ENCODE measurements at regions not wholly inside any gene's neighbourhood (a gene's known extent, or its start where the extent isn't known, plus 50 kb on each side); places are given as distances from the start of the nearest gene placed in this dataset.
A peak's percentile ranks its signal among the peaks of the same experiment; 100 is the strongest.
"Not testable (repeated sequence)": the region's sequence is repeated elsewhere in the genome, so short reads cannot be mapped to it uniquely, and the experiment has no call there.

DNA sequence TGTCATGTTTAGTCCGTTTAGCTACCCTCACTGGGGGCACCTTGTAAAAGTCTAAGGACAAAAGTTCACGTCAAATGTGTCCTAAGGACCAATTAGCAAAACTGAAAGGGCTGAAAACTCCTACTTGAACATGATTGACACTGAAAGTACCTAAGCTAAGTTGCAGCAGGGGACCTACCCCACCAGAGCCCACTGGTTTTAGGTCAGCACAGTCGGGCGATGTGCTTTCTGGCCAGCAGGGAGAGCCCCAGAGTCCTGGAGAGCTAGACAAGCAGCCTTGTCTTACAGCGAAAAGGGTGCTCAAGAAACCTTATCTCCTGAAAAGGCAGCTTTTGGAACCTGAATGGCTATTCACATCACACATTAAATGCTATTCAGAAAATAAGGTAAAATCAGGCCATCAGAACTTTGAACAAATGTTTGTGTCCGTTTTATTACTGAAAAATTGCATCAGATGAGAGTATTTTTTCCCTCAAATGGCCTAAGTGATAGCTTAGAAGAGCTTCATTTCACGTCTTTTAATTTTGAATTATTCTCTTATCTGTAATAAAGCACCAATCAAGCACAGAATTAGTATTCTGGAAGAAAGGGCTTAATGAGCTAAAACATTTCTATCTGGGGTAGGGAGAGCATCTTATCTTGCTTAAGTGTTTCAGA, 52.2 kb upstream of the MKI67 start:
- peak; percentile 3 to 24 for DNase-seq (ENCODE audit: extremely low read depth in 1 of 2, low read depth in 1 of 2)

DNA sequence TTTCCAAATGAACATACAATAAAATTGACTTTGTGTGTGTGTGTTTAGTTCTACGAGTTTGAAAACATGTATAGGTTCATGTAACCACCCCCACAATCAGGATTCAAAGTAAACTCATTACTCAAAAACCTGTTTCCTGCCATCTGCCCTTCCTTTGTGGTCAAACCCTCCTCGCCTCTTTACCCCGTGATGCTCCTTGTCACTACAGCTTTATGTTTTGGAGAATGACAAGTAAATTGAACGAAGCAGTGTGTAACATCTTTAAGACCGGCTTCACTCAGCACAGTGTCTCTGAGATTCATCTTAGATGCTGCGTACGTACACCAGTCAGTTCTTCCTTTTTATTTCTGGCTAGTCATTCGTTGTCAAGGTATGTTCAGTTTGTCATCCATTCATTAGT, 54.6 kb upstream of the MKI67 start:
- DNase-seq (ENCODE audit: extremely low read depth in 1 of 2, low read depth in 1 of 2), result peak in 1 of 2 donors; percentile 2

DNA sequence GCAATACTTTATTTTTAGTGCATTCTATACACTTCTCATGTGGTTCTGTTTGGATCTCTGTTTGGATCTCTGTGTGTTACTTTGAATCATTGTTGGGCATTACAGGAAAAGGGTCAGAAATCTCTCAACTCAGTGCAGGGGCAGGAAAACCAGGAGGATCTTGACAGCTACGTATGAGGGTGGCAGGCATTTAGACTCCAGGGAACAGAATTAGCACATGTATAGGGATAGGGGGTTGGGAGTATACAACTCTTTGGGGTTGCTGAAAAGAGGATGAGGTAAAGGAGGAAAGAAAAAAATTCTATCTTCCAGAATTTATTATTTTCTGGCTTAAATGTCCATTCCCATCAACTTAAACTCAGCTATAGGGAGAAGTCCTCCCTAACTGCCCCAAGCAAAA, 59.4 kb upstream of the MKI67 start:
- no peak for DNase-seq (ENCODE audit: extremely low read depth in 1 of 2, low read depth in 1 of 2)

DNA sequence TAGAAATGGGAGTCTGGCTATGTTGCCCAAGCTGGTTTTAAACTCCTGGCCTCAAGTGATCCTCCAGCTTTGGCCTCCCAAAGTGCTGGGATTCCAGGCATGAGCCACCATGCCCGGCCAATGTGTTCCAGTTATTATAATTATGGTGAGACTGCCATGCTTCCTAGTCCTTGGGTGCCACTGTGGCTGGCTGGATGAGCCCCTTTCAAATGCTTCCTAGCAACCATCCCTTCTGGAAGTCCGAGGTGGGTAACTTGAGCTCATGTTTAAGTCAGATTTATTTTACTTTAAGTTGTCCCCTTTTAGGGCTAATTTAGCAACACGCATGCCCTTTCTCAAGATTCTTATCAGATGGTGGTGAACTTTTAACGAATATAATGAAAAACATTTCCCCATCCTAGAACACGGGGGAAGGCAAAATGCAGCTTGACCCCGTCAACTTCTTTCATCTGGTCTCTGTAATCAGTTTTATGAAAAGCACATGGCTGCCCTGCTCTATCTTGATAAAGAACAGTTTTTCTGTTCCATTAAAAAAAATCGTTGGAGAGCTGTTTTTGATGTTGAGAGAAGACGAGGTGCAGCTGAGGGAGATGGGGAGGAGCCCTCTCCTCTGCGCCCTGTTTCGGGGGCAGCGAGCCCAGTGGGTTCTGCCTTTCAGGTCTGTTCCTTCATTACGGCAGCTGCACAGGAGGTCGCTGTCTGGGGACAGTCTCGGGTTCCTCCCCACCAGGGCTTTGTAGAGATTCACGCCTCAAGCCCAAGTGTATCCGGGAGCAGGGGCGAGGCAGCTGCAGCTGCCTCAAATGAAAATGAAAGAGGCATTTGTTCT, 61.0 kb upstream of the MKI67 start:
- DNase-seq (ENCODE audit: extremely low read depth in 1 of 2, low read depth in 1 of 2), result no peak

DNA sequence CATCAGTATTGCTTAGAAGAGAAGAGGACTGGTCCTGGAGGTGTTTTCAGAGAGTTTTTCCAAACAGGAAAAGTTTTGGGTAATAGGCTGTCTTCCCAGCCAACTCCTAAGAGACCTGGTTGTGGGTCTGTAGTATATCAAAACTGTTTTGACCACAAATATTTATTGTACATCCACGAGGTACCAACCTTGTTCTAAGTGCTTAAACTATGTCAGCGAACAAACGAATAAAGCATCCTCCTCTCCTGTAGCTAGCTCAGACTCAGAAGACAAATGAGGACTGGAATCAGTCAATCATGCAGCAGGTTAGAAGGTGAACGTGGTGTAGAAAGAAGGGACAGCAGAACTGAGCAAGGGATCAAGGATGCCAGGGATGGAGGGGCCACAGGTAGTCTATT, 61.6 kb upstream of the MKI67 start:
- no peak for DNase-seq (ENCODE audit: extremely low read depth in 1 of 2, low read depth in 1 of 2)

DNA sequence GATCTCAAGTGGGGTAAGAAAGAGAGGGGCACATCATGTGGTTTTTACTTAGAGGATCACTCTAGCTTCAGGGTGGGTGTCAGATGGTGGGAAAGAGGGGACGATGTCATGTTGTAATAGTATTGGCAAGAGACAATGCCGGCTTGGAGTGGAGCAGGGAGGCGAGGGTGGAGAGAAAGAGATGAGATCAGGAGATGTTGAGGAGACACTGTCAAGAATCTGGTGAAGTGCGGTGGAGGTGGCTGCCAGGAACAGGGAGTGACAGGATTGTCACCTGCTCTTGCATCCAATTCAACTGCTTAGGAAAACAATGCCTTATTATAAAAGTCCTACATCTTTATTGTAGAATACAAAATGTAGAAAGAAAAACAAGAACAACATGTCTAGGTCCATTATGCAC, 63.0 kb upstream of the MKI67 start:
- no peak for DNase-seq (ENCODE audit: extremely low read depth in 1 of 2, low read depth in 1 of 2)

DNA sequence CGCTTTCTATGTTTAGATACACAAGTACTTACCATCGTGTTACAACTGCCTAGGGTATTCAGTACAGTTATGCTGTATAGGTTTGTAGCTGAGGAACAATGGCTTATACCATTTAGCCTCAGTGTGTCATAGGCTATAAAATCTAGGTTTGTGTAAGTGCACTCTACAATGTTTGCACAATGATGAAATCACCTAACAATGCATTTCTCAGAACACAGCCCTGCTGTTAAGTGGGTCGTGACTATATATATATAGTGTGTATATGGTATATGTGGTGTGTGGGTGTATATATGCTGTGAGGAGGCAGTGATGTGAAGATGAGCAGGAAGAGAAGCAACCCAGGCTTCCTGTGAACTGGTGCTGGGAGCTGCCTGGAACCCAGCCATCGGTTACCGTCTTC, 65.6 kb upstream of the MKI67 start:
- DNase-seq (ENCODE audit: extremely low read depth in 1 of 2, low read depth in 1 of 2), result no peak

DNA sequence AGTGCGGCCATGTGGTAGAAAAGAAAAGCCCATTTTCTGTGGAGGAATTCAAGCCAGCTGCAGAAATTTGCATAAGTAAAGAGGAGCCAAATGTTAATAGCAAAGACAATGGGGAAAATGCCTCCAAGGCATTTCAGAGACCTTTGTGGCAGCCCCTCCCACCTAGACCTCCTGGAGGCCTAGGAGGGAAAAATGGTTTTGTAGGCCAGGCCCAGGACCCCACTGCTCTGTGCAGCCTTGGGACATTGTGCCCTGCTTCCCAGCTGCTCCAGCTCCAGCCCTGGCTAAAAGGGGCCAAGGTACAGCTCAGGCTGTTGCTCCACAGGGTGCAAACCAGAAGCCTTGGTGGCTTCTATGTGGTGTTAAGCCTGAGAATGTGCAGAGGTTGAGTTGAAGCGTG, 75.6 kb upstream of the MKI67 start:
- not testable (repeated sequence) for DNase-seq (ENCODE audit: extremely low read depth in 1 of 2, low read depth in 1 of 2)

DNA sequence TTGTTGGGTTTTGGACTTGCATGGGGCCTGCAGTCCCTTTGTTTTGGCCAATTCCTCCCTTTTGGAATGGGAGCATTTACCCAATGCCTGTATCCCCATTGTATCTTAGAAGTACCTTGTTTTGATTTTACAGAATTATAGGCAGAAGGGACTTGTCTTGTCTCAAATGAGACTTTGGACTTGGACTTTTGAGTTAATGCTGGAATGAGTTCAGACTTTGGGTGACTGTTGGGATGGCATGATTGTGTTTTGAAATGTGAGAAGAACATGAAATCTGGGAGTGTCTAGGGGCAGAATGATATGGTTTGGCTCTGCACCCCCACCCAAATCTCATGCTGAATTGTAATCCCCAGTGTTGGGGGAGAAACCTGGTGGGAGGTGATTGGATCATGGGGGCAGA, 76.8 kb upstream of the MKI67 start:
- DNase-seq (ENCODE audit: extremely low read depth in 1 of 2, low read depth in 1 of 2), result no peak

DNA sequence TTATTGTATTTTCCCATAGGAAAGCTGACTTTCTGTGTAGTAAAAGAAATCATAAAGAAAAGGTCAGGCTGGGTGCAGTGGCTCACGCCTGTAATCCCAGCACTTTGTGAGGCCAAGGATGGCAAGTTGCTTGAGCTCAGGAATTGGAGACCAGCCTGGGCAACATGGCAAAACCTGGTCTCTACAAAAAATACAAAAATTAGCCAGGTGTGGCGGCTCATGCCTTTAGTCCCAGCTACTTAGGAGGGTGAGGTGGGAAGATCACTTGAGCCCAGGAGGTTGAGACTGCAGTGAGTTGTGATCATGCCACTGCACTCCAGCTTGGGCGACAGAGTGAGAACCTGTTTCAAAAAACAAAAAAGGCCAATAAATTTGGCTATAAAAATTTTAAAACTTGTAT, 79.4 kb upstream of the MKI67 start:
- not testable (repeated sequence) for DNase-seq (ENCODE audit: extremely low read depth in 1 of 2, low read depth in 1 of 2)

DNA sequence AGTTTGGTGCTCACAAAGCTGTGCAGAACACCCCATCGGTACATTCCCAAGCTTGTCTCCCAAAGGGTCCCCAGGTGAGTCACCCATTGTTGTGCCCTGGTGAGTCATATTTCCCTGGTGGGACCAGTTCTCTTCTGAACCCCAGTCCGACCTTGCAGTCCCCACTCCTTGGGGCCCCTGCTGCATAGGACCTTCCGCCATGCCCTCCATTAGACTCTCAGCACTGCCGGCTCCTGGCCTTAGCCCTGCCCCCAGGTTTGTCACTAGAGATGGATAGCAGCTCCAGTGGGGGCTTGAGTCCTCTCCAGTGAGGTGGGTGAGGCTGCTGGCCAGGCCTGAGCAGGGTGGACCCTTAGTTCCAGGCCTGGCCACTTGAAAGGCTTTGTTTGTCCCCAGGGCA, 80.5 kb upstream of the MKI67 start:
- DNase-seq (ENCODE audit: extremely low read depth in 1 of 2, low read depth in 1 of 2), result no peak

DNA sequence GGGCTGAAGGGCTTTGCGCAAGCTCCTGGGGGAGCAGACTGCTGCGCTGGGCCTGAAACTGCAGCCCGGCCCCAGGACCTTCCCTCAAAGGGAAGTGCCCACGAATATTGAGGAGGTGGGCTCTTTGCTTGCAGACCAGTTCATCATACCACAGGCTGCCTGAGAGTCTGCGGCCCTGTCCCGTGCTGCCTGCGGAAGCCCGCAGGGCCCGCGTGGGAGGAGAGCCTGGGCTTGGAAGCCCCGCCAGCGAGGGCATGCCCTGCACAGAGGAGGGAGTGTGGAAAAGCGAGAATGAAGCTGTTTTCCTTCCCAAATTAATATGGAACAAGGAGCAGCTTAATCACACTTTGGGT, 83.6 kb upstream of the MKI67 start:
- no peak for DNase-seq (ENCODE audit: extremely low read depth in 1 of 2, low read depth in 1 of 2)

DNA sequence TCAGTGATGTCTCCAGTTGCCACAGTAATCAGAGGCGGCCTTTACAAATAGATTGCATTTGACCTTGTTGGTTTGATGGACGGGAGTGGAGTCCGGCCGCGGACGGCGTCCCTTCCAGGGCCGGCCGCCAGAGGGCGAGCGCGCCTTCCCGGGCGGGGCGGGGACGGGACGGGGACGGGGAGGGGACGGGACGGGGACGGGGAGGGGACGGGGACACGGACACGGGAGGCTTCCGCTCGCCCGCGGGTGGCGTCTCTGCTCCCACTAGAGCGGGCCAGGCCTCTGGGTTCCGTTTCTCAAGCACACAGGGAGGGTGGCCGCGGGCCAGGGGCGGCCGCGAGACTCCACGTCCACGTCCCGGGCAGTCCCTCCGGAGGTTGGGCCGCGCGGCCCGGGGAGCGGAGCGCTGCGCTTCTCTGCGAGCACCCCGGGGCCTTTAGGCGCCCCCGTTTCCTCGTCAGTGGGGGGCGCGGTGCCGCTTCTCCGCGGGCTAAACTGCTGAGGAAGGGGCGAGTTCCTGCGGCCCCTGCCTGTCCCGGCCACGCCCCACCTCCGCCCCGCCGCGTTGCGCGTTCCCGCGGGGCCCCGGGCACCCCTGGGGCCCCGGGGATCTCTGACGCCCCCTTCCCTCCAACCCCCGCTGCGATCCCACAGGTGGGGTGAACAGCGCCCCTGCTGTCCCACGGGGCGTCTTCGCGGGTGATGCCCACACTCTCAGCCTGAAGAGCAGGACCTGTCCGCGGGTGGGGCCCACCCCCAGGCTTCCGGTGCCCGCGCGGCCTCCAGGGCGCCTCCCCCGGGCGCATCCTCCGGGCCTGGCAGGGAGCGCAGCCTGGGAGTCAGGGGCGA, 84.2 kb upstream of the MKI67 start:
- peak; percentile 35 to 69 for DNase-seq (ENCODE audit: extremely low read depth in 1 of 2, low read depth in 1 of 2)

DNA sequence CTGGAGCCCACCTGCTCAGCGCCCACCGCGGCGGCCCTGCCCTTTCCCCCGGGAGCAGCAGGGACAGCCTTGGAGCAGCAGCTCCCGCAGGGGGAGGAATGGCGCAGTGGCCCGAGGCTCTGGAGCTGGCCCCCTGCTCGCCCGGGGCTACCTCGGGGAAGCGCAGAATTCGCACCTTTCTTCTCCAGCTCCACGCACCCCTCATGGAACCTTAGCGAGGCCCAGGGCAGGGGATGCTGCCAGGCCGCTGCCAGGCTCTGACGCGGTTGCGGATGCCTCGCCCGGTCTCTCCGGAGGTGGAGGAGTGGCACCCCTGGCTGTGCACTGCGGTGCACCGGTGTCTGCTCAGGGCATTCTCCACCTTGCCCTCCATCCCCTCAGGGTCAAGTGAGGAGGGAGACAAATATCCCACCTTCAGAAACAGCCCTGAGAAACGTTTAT, 84.9 kb upstream of the MKI67 start:
- no peak for DNase-seq (ENCODE audit: extremely low read depth in 1 of 2, low read depth in 1 of 2)

DNA sequence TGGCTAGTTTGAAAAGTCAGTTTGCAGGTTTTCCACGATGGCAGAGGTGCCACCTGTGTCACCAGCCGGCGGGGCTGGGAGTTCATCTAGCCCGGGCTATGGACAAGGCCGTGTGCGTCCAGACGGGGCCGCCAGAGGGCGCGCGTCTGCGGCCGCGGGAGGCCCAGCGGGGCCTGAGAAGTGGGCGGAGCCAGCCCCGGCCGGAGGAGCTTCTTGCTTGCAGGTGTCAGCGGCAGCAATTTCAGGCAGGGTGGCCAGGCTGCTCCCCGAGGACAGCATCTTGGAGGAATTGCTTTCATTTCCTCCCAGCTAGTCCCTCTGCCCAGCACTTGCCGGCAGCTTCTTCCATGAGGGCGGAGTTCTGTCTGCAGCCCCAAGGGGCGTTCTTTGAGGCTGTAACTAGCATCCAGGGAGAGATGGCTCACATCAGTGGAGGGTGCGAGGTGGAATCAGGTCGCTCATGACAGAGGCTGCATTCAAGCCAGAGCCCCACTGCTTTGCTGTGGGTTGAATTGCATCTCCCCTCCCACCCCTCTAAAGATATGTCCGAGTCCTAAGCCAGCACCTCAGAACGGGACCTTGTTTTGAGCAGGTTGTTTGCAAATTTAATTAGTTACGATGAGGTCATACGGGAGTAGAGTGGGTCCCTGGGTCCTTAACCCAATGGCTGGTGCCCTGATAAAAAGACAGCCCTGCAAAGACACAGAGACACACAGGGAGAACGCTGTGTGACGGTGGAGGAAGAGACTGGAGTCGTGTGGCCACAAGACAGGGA, 85.9 kb upstream of the MKI67 start:
- DNase-seq (ENCODE audit: extremely low read depth in 1 of 2, low read depth in 1 of 2), result peak; percentile 31 to 71

DNA sequence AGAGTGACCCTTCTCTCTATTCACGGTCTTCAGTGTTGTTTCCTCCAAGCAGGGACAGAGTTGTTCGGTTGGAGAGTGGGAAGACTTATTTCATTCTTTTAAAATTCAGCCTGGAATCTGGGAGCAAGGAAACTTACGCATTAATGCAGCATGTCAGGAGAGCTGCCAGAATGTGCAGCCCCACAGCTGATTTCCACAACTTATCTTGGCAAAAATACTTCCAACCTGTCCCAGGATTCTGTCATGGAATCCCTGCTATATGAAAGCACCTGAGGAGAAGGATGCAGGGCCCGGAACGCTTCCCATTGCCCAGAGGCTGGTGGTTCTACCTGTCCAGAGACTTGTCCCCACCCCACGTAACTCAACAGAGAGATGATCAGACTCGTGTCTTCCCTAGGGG, 86.9 kb upstream of the MKI67 start:
- DNase-seq (ENCODE audit: extremely low read depth in 1 of 2, low read depth in 1 of 2), result no peak

DNA sequence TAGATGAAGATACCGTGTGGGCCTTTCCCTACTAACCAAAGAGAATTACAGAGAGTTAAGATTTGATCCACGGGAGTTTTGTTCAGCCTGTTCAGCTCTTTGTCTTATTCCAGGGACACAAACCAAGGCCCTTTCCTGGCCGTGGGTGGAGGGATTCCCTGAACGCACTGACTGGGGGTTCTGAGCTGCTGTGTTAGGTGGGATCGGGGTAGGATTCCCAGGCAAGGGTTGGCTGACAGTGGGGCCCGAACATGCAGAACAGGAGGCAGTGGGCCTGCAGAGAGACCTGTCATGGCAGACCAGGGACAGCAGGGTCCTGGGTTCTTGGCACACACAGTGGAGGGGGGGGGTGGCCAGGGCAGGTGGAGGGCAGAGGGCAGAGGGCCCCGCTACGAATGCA, 89.5 kb upstream of the MKI67 start:
- no peak for DNase-seq (ENCODE audit: extremely low read depth in 1 of 2, low read depth in 1 of 2)

DNA sequence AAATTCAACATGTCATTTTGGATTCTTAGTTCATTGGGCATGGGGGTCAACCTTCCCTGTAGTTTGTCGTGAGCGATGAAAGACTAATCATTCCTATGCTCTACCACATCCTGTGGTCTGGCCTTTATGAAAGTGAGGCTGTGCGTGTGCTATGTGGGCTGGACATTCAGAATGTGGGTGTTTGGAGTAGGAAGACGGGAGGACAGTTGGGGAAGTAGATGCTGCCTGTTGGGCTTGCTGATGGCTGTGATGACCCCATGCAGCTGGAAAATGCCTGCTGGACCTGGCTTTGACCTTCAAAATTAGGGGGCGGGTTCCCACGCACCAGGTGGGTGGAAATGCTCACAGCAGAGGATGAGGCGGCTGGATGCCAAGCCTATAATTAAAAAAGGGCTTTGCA, 90.9 kb upstream of the MKI67 start:
- no peak for DNase-seq (ENCODE audit: extremely low read depth in 1 of 2, low read depth in 1 of 2)

DNA sequence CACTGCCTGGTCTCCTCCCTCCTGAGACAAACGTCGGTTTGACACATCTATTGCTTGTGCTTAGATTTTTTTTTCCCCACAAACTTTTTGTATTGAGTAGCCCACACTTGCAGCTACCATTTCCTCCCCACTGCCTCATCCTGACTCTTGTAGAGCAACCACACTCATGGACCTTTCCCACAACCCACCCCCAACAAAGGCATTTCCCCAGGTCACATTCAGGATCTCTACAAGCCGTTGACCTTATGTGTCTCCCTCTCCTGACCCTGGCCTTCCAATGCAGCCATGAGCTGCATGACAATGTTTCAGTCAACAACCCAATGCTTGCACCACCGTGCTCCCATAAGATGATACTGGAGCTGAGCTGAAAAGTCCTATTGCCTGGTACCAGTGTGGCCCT, 91.9 kb upstream of the MKI67 start:
- DNase-seq (ENCODE audit: extremely low read depth in 1 of 2, low read depth in 1 of 2), result no peak

DNA sequence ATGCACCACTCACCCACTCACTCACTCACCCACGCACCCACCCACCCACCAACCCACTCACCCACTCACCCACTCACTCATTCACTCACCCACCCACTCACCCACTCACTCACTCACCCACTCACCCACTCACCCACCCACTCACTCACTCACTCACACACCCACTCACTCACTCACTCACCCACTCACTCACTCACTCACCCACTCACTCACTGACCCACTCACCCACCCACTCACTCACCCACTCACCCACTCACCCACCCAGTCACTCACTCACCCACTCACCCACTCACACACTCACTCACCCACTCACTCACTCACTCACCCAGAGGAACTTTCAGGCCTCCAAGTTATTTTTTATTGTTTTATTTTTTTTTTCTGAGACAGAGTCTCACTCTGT, 93.1 kb upstream of the MKI67 start:
- no peak for DNase-seq (ENCODE audit: extremely low read depth in 1 of 2, low read depth in 1 of 2)

DNA sequence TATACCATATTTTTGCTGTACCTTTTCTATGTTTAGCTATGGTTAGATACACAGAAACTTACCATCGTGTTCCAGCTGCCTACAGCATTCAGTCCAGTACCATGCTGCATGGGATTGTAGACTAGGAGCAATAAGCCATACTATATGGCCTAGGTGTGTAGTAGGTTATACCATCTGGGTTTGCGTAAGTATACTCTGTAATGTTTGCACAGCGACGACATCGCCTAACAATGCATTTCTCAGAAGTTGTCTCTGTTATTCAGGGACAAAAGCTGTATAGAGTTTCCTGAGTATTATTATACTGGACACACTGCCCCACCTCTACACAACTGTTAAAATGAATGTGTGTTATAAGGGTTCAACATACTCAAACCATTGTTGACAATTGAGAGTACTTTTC, 93.8 kb upstream of the MKI67 start:
- DNase-seq (ENCODE audit: extremely low read depth in 1 of 2, low read depth in 1 of 2), result no peak

All from activated CD8-positive, alpha-beta memory T cell treated with anti-CD3 and anti-CD28 coated beads for 1 hour (primary cell).